Stomach (tissue), 8 donors: ENCODE measurements at regions not wholly inside any gene's neighbourhood (a gene's known extent, or its start where the extent isn't known, plus 50 kb on each side); places are given as distances from the start of the nearest gene placed in this dataset.

Experiments
- DNase-seq, 2 donors: peaks; one replicate each; pipeline versions ENCODE4 v3.0.0 to v3.0.0-alpha.2; 2013 to 2019
- H3K27ac ChIP-seq, 5 donors: fragments of 200-600 bp in 4 of 5; sonication (generic) in 4 of 5; one replicate each; pipeline ENCODE4 v1.5.1; 2013 to 2019; ENCODE audit warnings: mild to moderate bottlenecking in 1 of 5, moderate library complexity in 1 of 5
- H3K27me3 ChIP-seq, 3 donors: fragments of 200-600 bp; sonication (generic); one replicate each; pipeline ENCODE4 v1.5.1; 2017 to 2019; ENCODE audit warnings: mixed run types in 1 of 3
- H3K36me3 ChIP-seq, 4 donors: fragments of 200-600 bp; sonication (generic); 1 replicate in 3 of 4; 2 replicates in 1 of 4; pipeline ENCODE4 v1.5.1; 2016 to 2019
- H3K4me1 ChIP-seq, 4 donors: fragments of 200-600 bp; sonication (generic); one replicate each; pipeline ENCODE4 v1.5.1; 2016 to 2019
- H3K4me3 ChIP-seq, 4 donors: fragments of 200-600 bp; sonication (generic) in 3 of 4; one replicate each; pipeline ENCODE4 v1.5.1; 2016 to 2019; ENCODE audit warnings: mild to moderate bottlenecking in 1 of 4
- H3K9me3 ChIP-seq, 4 donors: fragments of 200-600 bp; sonication (generic); one replicate each; pipeline ENCODE4 v1.5.1; 2016 to 2019
- CTCF ChIP-seq, 7 experiments: fragments of 450-650 bp in 4 of 7; fragments of 200-600 bp in 3 of 7; sonication (generic) in 3 of 7; IDR thresholded peaks; one replicate each; pipeline ENCODE4 v1.5.1; 2016 to 2019; ENCODE audit warnings: antibody characterized with exemption in 7 of 7, control low read depth in 2 of 7, mild to moderate bottlenecking in 1 of 7
- EP300 ChIP-seq: sonication (generic); formaldehyde crosslinking; IDR thresholded peaks from one replicate; pipeline ENCODE4 v1.6.1; 2017; ENCODE audit warnings: antibody characterized with exemption
- POLR2A ChIP-seq, 4 donors: fragments of 450-650 bp; IDR thresholded peaks; one replicate each; pipeline ENCODE4 v1.6.1; 2016; ENCODE audit warnings: antibody characterized with exemption in 4 of 4, control low read depth in 2 of 4, mild to moderate bottlenecking in 1 of 4, moderate library complexity in 1 of 4
- POLR2AphosphoS5 ChIP-seq, 3 donors: sonication (generic); formaldehyde crosslinking; IDR thresholded peaks; one replicate each; pipeline ENCODE4 v1.6.1; 2016; ENCODE audit warnings: antibody characterized with exemption in 3 of 3
- WGBS, 5 donors: extraction: QIAGEN DNeasy Blood & Tissue Kit in 3 of 5; methylation state at CpG; one replicate each; pipeline versions ENCODE4 v1.1.5 to v1.1.7; 2013 to 2018; 5-methylcytosine and 5-hydroxymethylcytosine counted together
- intact Hi-C: fragments of 100-400 bp; cut with DNase I; formaldehyde crosslinking; loops from one replicate; pipeline ENCODE4 v1.15.1; 2023; ENCODE audit warnings: low total_unique reads
- donor health status: healthy with polysubstance abuse.
- donor health status: Bipolar disorder and iron deficiency.
- donor health status: healthy.

- intact Hi-C loops = no loop called here
- no peak overlapping the region for H3K4me3 ChIP-seq
- WGBS, 5 donors = 63 to 80% (median 74%) methylated on average over 3 of the region's 3 CpGs
- TF ChIP-seq CTCF (IDR thresholded peaks at IDR 0.05) (no peak), POLR2A (IDR thresholded peaks at IDR 0.05) (no peak), POLR2AphosphoS5 (IDR thresholded peaks at IDR 0.05) (no peak), EP300 (no peak)
- H3K4me1 ChIP-seq = no peaks in the 10 kb centered on the region
- H3K9me3 ChIP-seq = no peaks in the 10 kb centered on the region
- H3K27me3 ChIP-seq = no peaks in the 10 kb centered on the region
- H3K36me3 ChIP-seq = no peaks in the 10 kb centered on the region
- no peak for DNase-seq
- H3K27ac ChIP-seq = no peak overlapping the region
Observed at GRCh38 chr12:93040367-93040766, 111.3 kb upstream of the EEA1 start.

- no peak for TF ChIP-seq POLR2AphosphoS5 (IDR thresholded peaks at IDR 0.05)
- no peak for TF ChIP-seq CTCF (IDR thresholded peaks at IDR 0.05)
- TF ChIP-seq EP300 = no peak
- TF ChIP-seq POLR2A (IDR thresholded peaks at IDR 0.05) = no peak
- Histone ChIP-seq H3K27me3 (no peaks in the 10 kb centered on the region), H3K27ac (no peak overlapping the region), H3K9me3 (no peaks in the 10 kb centered on the region), H3K4me1 (no peaks in the 10 kb centered on the region), H3K36me3 (no peaks in the 10 kb centered on the region), H3K4me3 (no peak overlapping the region)
- DNase-seq = no peak
- intact Hi-C loops = no loop called here
Observed at GRCh38 chr12:93041416-93041815, 112.3 kb upstream of the EEA1 start.

- intact Hi-C loops = no loop called here
- 42 to 59% (median 48%) methylated on average over 3 of the region's 3 CpGs for WGBS, 5 donors
- Histone ChIP-seq H3K4me3 (no peak overlapping the region), H3K27me3 (no peaks in the 10 kb centered on the region), H3K9me3 (no peaks in the 10 kb centered on the region), H3K36me3 (no peaks in the 10 kb centered on the region), H3K4me1 (no peaks in the 10 kb centered on the region), H3K27ac (no peak overlapping the region)
- TF ChIP-seq EP300 (no peak), CTCF (IDR thresholded peaks at IDR 0.05) (no peak), POLR2AphosphoS5 (IDR thresholded peaks at IDR 0.05) (no peak), POLR2A (IDR thresholded peaks at IDR 0.05) (no peak)
- DNase-seq = no peak
Observed at GRCh38 chr12:93042283-93042682, 113.2 kb upstream of the EEA1 start.

- no peaks in the 10 kb centered on the region for H3K4me1 ChIP-seq
- no peak for TF ChIP-seq CTCF (IDR thresholded peaks at IDR 0.05)
- TF ChIP-seq POLR2A (IDR thresholded peaks at IDR 0.05) = no peak
- no peak for TF ChIP-seq EP300
- no peak for TF ChIP-seq POLR2AphosphoS5 (IDR thresholded peaks at IDR 0.05)
- DNase-seq = no peak
- no peaks in the 10 kb centered on the region for H3K36me3 ChIP-seq
- no peaks in the 10 kb centered on the region for H3K27me3 ChIP-seq
- 37 to 65% (median 41%) methylated on average over 6 of the region's 6 CpGs for WGBS, 5 donors
- H3K27ac ChIP-seq = no peak overlapping the region
- intact Hi-C loops = no loop called here
- no peaks in the 10 kb centered on the region for H3K9me3 ChIP-seq
- no peak overlapping the region for H3K4me3 ChIP-seq
Observed at GRCh38 chr12:93042684-93043083, 113.6 kb upstream of the EEA1 start.
